ENCODE measurements at regions not wholly inside any gene's neighbourhood (a gene's known extent, or its start where the extent isn't known, plus 50 kb on each side); places are given as distances from the start of the nearest gene placed in this dataset.

GRCh38 chr12:22740656-22741355 lies 115.8 kb downstream of the ETNK1 start:
- no peaks in the 10 kb centered on the region for H3K4me1 ChIP-seq (ENCODE audit: control insufficient read depth, insufficient read depth, low read length, poor library complexity, severe bottlenecking)

GRCh38 chr12:22743700-22744099 lies 118.7 kb downstream of the ETNK1 start:
- Mint-ChIP-seq H3K27me3 (peaks cover 4% of the 10 kb centered on the region), H3K4me1 (no peaks in the 10 kb centered on the region), H3K4me3 (no peak overlapping the region), H3K27ac (no peak overlapping the region), H3K36me3 (peaks cover 3% of the 10 kb centered on the region), H3K9me3 (peaks cover 0 to 3% (median 0%) of the 10 kb centered on the region in 7 donors)
- H3K4me3 ChIP-seq (ENCODE audit: low read depth, low read length), result no peak overlapping the region
- no peak overlapping the region for H3K27ac ChIP-seq (ENCODE audit: insufficient read depth, low read length, poor library complexity, severe bottlenecking)
- H3K36me3 ChIP-seq (ENCODE audit: control insufficient read depth, insufficient read depth, low read length), result no peaks in the 10 kb centered on the region
- H3K27me3 ChIP-seq (ENCODE audit: control insufficient read depth, insufficient read depth, low read length), result peaks cover 4% of the 10 kb centered on the region
- ATAC-seq (ENCODE audit: low read depth in 2 of 2) (no peak), DNase-seq (no peak)
- H3K4me1 ChIP-seq (ENCODE audit: control insufficient read depth, insufficient read depth, low read length, poor library complexity, severe bottlenecking), result no peaks in the 10 kb centered on the region
- no peaks in the 10 kb centered on the region for H3K9me3 ChIP-seq (ENCODE audit: control insufficient read depth in 2 of 2, low read length in 2 of 2)

More at GRCh38 chr12:22740656-22741355, 115.8 kb downstream of the ETNK1 start:
- ATAC-seq (ENCODE audit: low read depth in 2 of 2) (no peak), DNase-seq (no peak)
- H3K4me1 Mint-ChIP-seq, result no peaks in the 10 kb centered on the region
- Histone ChIP-seq H3K36me3 (ENCODE audit: control insufficient read depth, insufficient read depth, low read length) (no peaks in the 10 kb centered on the region), H3K4me3 (ENCODE audit: low read depth, low read length) (no peak overlapping the region), H3K9me3 (ENCODE audit: control insufficient read depth in 2 of 2, low read length in 2 of 2) (no peaks in the 10 kb centered on the region), H3K27ac (ENCODE audit: insufficient read depth, low read length, poor library complexity, severe bottlenecking) (no peak overlapping the region), H3K27me3 (ENCODE audit: control insufficient read depth, insufficient read depth, low read length) (peaks cover 4% of the 10 kb centered on the region)
- H3K4me3 Mint-ChIP-seq, result no peak overlapping the region
- peaks cover 0 to 2% (median 0%) of the 10 kb centered on the region in 7 donors for H3K9me3 Mint-ChIP-seq
- H3K27ac Mint-ChIP-seq, result no peak overlapping the region
- peaks cover 4% of the 10 kb centered on the region for H3K27me3 Mint-ChIP-seq
- H3K36me3 Mint-ChIP-seq, result peaks cover 3% of the 10 kb centered on the region

GRCh38 chr12:22744197-22744596 lies 119.2 kb downstream of the ETNK1 start:
- no peak overlapping the region for H3K27ac Mint-ChIP-seq
- no peak overlapping the region for H3K4me3 ChIP-seq (ENCODE audit: low read depth, low read length)

GRCh38 chr12:22746720-22747119 lies 121.7 kb downstream of the ETNK1 start:
- no peaks in the 10 kb centered on the region for H3K9me3 ChIP-seq (ENCODE audit: control insufficient read depth in 2 of 2, low read length in 2 of 2)
- Mint-ChIP-seq H3K4me1 (no peaks in the 10 kb centered on the region), H3K4me3 (no peak overlapping the region), H3K9me3 (peaks cover 0 to 3% (median 0%) of the 10 kb centered on the region in 7 donors), H3K27me3 (peaks cover 2% of the 10 kb centered on the region), H3K36me3 (peaks cover 3% of the 10 kb centered on the region), H3K27ac (no peak overlapping the region)
- no peak overlapping the region for H3K4me3 ChIP-seq (ENCODE audit: low read depth, low read length)
- H3K27me3 ChIP-seq (ENCODE audit: control insufficient read depth, insufficient read depth, low read length), result peaks cover 4% of the 10 kb centered on the region
- DNase-seq (no peak), ATAC-seq (ENCODE audit: low read depth in 2 of 2) (no peak)
- no peaks in the 10 kb centered on the region for H3K4me1 ChIP-seq (ENCODE audit: control insufficient read depth, insufficient read depth, low read length, poor library complexity, severe bottlenecking)
- H3K36me3 ChIP-seq (ENCODE audit: control insufficient read depth, insufficient read depth, low read length), result no peaks in the 10 kb centered on the region
- H3K27ac ChIP-seq (ENCODE audit: insufficient read depth, low read length, poor library complexity, severe bottlenecking), result no peak overlapping the region

More at GRCh38 chr12:22744197-22744596, 119.2 kb downstream of the ETNK1 start:
- Mint-ChIP-seq H3K4me3 (no peak overlapping the region), H3K4me1 (no peaks in the 10 kb centered on the region), H3K9me3 (peaks cover 0 to 3% (median 0%) of the 10 kb centered on the region in 7 donors), H3K27me3 (peaks cover 4% of the 10 kb centered on the region), H3K36me3 (peaks cover 3% of the 10 kb centered on the region)
- no peak for ATAC-seq (ENCODE audit: low read depth in 2 of 2)
- Histone ChIP-seq H3K27me3 (ENCODE audit: control insufficient read depth, insufficient read depth, low read length) (peaks cover 4% of the 10 kb centered on the region), H3K27ac (ENCODE audit: insufficient read depth, low read length, poor library complexity, severe bottlenecking) (no peak overlapping the region), H3K4me1 (ENCODE audit: control insufficient read depth, insufficient read depth, low read length, poor library complexity, severe bottlenecking) (no peaks in the 10 kb centered on the region), H3K9me3 (ENCODE audit: control insufficient read depth in 2 of 2, low read length in 2 of 2) (no peaks in the 10 kb centered on the region), H3K36me3 (ENCODE audit: control insufficient read depth, insufficient read depth, low read length) (no peaks in the 10 kb centered on the region)
- DNase-seq, result no peak

- H3K9me3 ChIP-seq (ENCODE audit: control insufficient read depth in 2 of 2, low read length in 2 of 2), result no peaks in the 10 kb centered on the region
- H3K4me3 ChIP-seq (ENCODE audit: low read depth, low read length), result no peak overlapping the region
- peaks cover 11% of the 10 kb centered on the region for H3K27me3 Mint-ChIP-seq
- no peaks in the 10 kb centered on the region for H3K36me3 Mint-ChIP-seq
- no peaks in the 10 kb centered on the region for H3K4me1 ChIP-seq (ENCODE audit: control insufficient read depth, insufficient read depth, low read length, poor library complexity, severe bottlenecking)
- no peaks in the 10 kb centered on the region for H3K27me3 ChIP-seq (ENCODE audit: control insufficient read depth, insufficient read depth, low read length)
- peaks cover 0 to 8% (median 4%) of the 10 kb centered on the region in 7 donors for H3K9me3 Mint-ChIP-seq
- no peaks in the 10 kb centered on the region for H3K36me3 ChIP-seq (ENCODE audit: control insufficient read depth, insufficient read depth, low read length)
- no peak overlapping the region for H3K27ac Mint-ChIP-seq
- H3K4me3 Mint-ChIP-seq, result no peak overlapping the region
- DNase-seq (no peak), ATAC-seq (ENCODE audit: low read depth in 2 of 2) (no peak)
- H3K27ac ChIP-seq (ENCODE audit: insufficient read depth, low read length, poor library complexity, severe bottlenecking), result no peak overlapping the region
- H3K4me1 Mint-ChIP-seq, result no peaks in the 10 kb centered on the region
These were observed 130.7 kb downstream of the ETNK1 start for GRCh38 chr12:22755629-22756028.

GRCh38 chr12:22759769-22760674 lies 135.1 kb downstream of the ETNK1 start:
- Mint-ChIP-seq H3K4me1 (no peaks in the 10 kb centered on the region), H3K9me3 (peaks cover 0 to 9% (median 0%) of the 10 kb centered on the region in 7 donors), H3K27ac (no peak overlapping the region), H3K4me3 (no peak overlapping the region), H3K27me3 (peaks cover 1% of the 10 kb centered on the region), H3K36me3 (no peaks in the 10 kb centered on the region)
- ATAC-seq (ENCODE audit: low read depth in 2 of 2) (no peak), DNase-seq (no peak)
- H3K27ac ChIP-seq (ENCODE audit: insufficient read depth, low read length, poor library complexity, severe bottlenecking), result no peak overlapping the region
- no peaks in the 10 kb centered on the region for H3K27me3 ChIP-seq (ENCODE audit: control insufficient read depth, insufficient read depth, low read length)
- no peak overlapping the region for H3K4me3 ChIP-seq (ENCODE audit: low read depth, low read length)
- no peaks in the 10 kb centered on the region for H3K36me3 ChIP-seq (ENCODE audit: control insufficient read depth, insufficient read depth, low read length)
- H3K4me1 ChIP-seq (ENCODE audit: control insufficient read depth, insufficient read depth, low read length, poor library complexity, severe bottlenecking), result no peaks in the 10 kb centered on the region
- no peaks in the 10 kb centered on the region for H3K9me3 ChIP-seq (ENCODE audit: control insufficient read depth in 2 of 2, low read length in 2 of 2)

- Histone ChIP-seq H3K4me1 (ENCODE audit: control insufficient read depth, insufficient read depth, low read length, poor library complexity, severe bottlenecking) (no peaks in the 10 kb centered on the region), H3K4me3 (ENCODE audit: low read depth, low read length) (no peak overlapping the region), H3K27ac (ENCODE audit: insufficient read depth, low read length, poor library complexity, severe bottlenecking) (no peak overlapping the region), H3K9me3 (ENCODE audit: control insufficient read depth in 2 of 2, low read length in 2 of 2) (no peaks in the 10 kb centered on the region), H3K27me3 (ENCODE audit: control insufficient read depth, insufficient read depth, low read length) (no peaks in the 10 kb centered on the region), H3K36me3 (ENCODE audit: control insufficient read depth, insufficient read depth, low read length) (no peaks in the 10 kb centered on the region)
- H3K36me3 Mint-ChIP-seq, result no peaks in the 10 kb centered on the region
- H3K4me1 Mint-ChIP-seq, result no peaks in the 10 kb centered on the region
- peaks cover 0 to 5% (median 0%) of the 10 kb centered on the region in 7 donors for H3K9me3 Mint-ChIP-seq
- DNase-seq (no peak), ATAC-seq (ENCODE audit: low read depth in 2 of 2) (no peak)
- no peaks in the 10 kb centered on the region for H3K27me3 Mint-ChIP-seq
- no peak overlapping the region for H3K27ac Mint-ChIP-seq
- no peak overlapping the region for H3K4me3 Mint-ChIP-seq
These were observed 140.6 kb downstream of the ETNK1 start for GRCh38 chr12:22765421-22766130.

All from CD4-positive, CD25-positive, alpha-beta regulatory T cell (primary cell).